GM23338 (cell line): ENCODE measurements at regions not wholly inside any gene's neighbourhood (a gene's known extent, or its start where the extent isn't known, plus 50 kb on each side); places are given as distances from the start of the nearest gene placed in this dataset.

Source experiments
- ATAC-seq: fragments of 200-7000 bp; cut with Tn5 transposase; 3 replicates; pipeline ENCODE4 v1.9.1; 2020
- DNase-seq: peaks from one replicate; pipeline ENCODE4 v3.0.0-alpha.2; 2015; ENCODE audit warnings: low spot score
- H2AFZ ChIP-seq: fragments of 200-600 bp; sonication (generic); 2 replicates; pipeline ENCODE4 v1.8.0; 2016; ENCODE audit warnings: antibody characterized with exemption, mild to moderate bottlenecking, moderate library complexity
- H3F3A ChIP-seq: fragments of 200-600 bp; sonication (generic); replicated peaks from 2 replicates; pipeline ENCODE4 v1.8.0; 2017; ENCODE audit warnings: antibody characterized with exemption, mixed run types, low read depth
- H3K27ac ChIP-seq: fragments of 200-600 bp; sonication (generic); 2 replicates; pipeline ENCODE4 v1.6.1; 2016; ENCODE audit warnings: low read depth
- H3K27me3 ChIP-seq: fragments of 200-600 bp; sonication (generic); 2 replicates; pipeline ENCODE4 v1.8.0; 2016; ENCODE audit warnings: mild to moderate bottlenecking, mixed run types, moderate library complexity; ENCODE audit not compliant: insufficient read depth
- H3K36me3 ChIP-seq: fragments of 200-600 bp; sonication (generic); 2 replicates; pipeline ENCODE4 v1.8.0; 2016; ENCODE audit warnings: mild to moderate bottlenecking; ENCODE audit not compliant: insufficient read depth
- H3K4me1 ChIP-seq: fragments of 200-600 bp; sonication (generic); 2 replicates; pipeline ENCODE4 v1.8.0; 2016; ENCODE audit warnings: mild to moderate bottlenecking, moderate library complexity; ENCODE audit not compliant: insufficient read depth
- H3K4me2 ChIP-seq: fragments of 200-600 bp; sonication (generic); 2 replicates; pipeline ENCODE4 v1.7.1; 2017; ENCODE audit warnings: mixed run types
- H3K4me3 ChIP-seq: fragments of 200-600 bp; sonication (generic); 2 replicates; pipeline ENCODE4 v1.6.1; 2016; ENCODE audit warnings: mixed run types
- H3K79me2 ChIP-seq: fragments of 200-600 bp; sonication (generic); replicated peaks from 2 replicates; pipeline ENCODE4 v1.8.0; 2017; ENCODE audit warnings: mild to moderate bottlenecking; ENCODE audit not compliant: insufficient read depth
- H3K9me2 ChIP-seq: fragments of 200-600 bp; sonication (generic); 2 replicates; pipeline ENCODE4 v1.8.0; 2017; ENCODE audit not compliant: insufficient read depth
- H4K20me1 ChIP-seq: fragments of 200-600 bp; sonication (generic); replicated peaks from 2 replicates; pipeline ENCODE4 v1.8.0; 2017; ENCODE audit warnings: mild to moderate bottlenecking; ENCODE audit not compliant: insufficient read depth
- H3K27ac Mint-ChIP-seq: 2 replicates; pipeline ENCODE4 v1.8.0; 2020; ENCODE audit warnings: inconsistent platforms, mild to moderate bottlenecking, moderate library complexity, mixed read lengths
- H3K27me3 Mint-ChIP-seq: 3 replicates; pipeline ENCODE4 v1.8.0; 2022; ENCODE audit warnings: low read depth, mild to moderate bottlenecking, moderate library complexity, mixed read lengths, inconsistent platforms; ENCODE audit not compliant: insufficient read depth, poor library complexity
- H3K36me3 Mint-ChIP-seq: 3 replicates; pipeline ENCODE4 v1.8.0; 2021; ENCODE audit warnings: low read depth, mild to moderate bottlenecking, inconsistent platforms, moderate library complexity, mixed read lengths
- H3K4me1 Mint-ChIP-seq: 3 replicates; pipeline ENCODE4 v1.8.0; 2020; ENCODE audit warnings: mild to moderate bottlenecking, inconsistent platforms, mixed read lengths
- H3K4me3 Mint-ChIP-seq: 3 replicates; pipeline ENCODE4 v1.8.0; 2021; ENCODE audit warnings: moderate library complexity, mild to moderate bottlenecking, inconsistent platforms, mixed read lengths
- H3K9me3 Mint-ChIP-seq: 3 replicates; pipeline ENCODE4 v1.8.0; 2020; ENCODE audit warnings: moderate library complexity, mild to moderate bottlenecking, inconsistent platforms, mixed read lengths
- CREB1 ChIP-seq: fragments of 250-450 bp; sonication (Bioruptor Pico); IDR thresholded peaks from 2 replicates; pipeline ENCODE4 v1.5.0; 2020; ENCODE audit warnings: low read depth, mild to moderate bottlenecking, moderate library complexity
- EZH2phosphoT487 ChIP-seq: fragments of 200-600 bp; sonication (generic); IDR thresholded peaks from one replicate; pipeline ENCODE4 v1.8.1; 2018; ENCODE audit warnings: antibody characterized with exemption; ENCODE audit not compliant: unreplicated experiment
- JUNB ChIP-seq: IDR thresholded peaks from one replicate; pipeline ENCODE4 v1.6.1; 2016; ENCODE audit warnings: antibody characterized with exemption; ENCODE audit not compliant: unreplicated experiment
- NANOG ChIP-seq: IDR thresholded peaks from 2 replicates; pipeline ENCODE4 v1.6.1; 2016; ENCODE audit warnings: antibody characterized with exemption, borderline replicate concordance
- POLR2AphosphoS5 ChIP-seq: IDR thresholded peaks from 2 replicates; pipeline ENCODE4 v1.6.1; 2016; ENCODE audit warnings: antibody characterized with exemption, low read depth
- STAT1 ChIP-seq: IDR thresholded peaks from one replicate; pipeline ENCODE4 v1.6.1; 2016; ENCODE audit warnings: antibody characterized with exemption; ENCODE audit not compliant: unreplicated experiment
- ZNF114 ChIP-seq: fragments of 250-450 bp; sonication (Bioruptor Pico); IDR thresholded peaks from 2 replicates; pipeline ENCODE4 v1.5.0; 2020; ENCODE audit warnings: mild to moderate bottlenecking, moderate library complexity
- TF ChIP-seq, protein P1 (sequence below), 2 experiments: fragments of 200-600 bp in 1 of 2; sonication (generic) in 1 of 2; conservative IDR thresholded peaks; 2 replicates each; pipeline versions ENCODE4 v1.5.1 to v1.6.1; 2016 to 2017; ENCODE audit warnings: antibody characterized with exemption in 2 of 2, low read depth in 2 of 2, mild to moderate bottlenecking in 2 of 2, moderate library complexity in 1 of 2
- TF ChIP-seq, protein P2 (sequence below): fragments of 250-450 bp; sonication (Bioruptor Pico); IDR thresholded peaks from 2 replicates; pipeline ENCODE4 v1.5.0; 2020; ENCODE audit warnings: mild to moderate bottlenecking, moderate library complexity

DNA sequence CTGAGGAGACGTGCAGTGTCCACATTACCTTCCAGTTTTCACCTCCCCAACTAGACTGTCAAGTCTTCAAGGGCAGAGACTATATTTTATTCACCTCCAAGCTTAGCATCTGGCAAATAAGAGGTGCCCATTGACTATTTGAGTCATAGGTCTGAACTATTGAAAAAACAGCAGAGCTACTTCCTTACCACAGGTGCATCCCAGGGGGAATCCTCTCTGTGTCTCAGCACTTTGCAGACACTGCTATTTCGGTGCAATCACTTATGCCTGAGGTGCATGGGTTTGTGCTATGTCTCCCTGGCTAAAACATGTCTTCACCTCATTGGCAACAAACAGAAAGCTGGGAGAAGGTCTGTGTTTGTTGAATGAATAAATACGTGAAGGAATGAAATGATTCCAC lies 67.8 kb downstream of the SOX11 start:
- Histone ChIP-seq H3K4me3 (no peak overlapping the region), H3K9me2 (no peaks in the 10 kb centered on the region), H4K20me1 (no peaks in the 10 kb centered on the region; the same call in 1 of the 2 replicates), H3F3A (no peaks in the 10 kb centered on the region), H2AFZ (no peak overlapping the region), H3K36me3 (no peaks in the 10 kb centered on the region), H3K4me1 (no peaks in the 10 kb centered on the region), H3K27ac (no peak overlapping the region), H3K79me2 (no peaks in the 10 kb centered on the region), H3K27me3 (no peaks in the 10 kb centered on the region), H3K4me2 (no peak overlapping the region)
- no peak for ATAC-seq
- Mint-ChIP-seq H3K9me3 (no peaks in the 10 kb centered on the region; the same call in 2 of the 3 replicates), H3K4me3 (no peak overlapping the region), H3K4me1 (peaks cover 2% of the 10 kb centered on the region; the same call in 1 of the 3 replicates), H3K36me3 (no peaks in the 10 kb centered on the region), H3K27me3 (no peaks in the 10 kb centered on the region), H3K27ac (no peak overlapping the region)
- no peak for DNase-seq
- TF ChIP-seq JUNB: no peak

DNA sequence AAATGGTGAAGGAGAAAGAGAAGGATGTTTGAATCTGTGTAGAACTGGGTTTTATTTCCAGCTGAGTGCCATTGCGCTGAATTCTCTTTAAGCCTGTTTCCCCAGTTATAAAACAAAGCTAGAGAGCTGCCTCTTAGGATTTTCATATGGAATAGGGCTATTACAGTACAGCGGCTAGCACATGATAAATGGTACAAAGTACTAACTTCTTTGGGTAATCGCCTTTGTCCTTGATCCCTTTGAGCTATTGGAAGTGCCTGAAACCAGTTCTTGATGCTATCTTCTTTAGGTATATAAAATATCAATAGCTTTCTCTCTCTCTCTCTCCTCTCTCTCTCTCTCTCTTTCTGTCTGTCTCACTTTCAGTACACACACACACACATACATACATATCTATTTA lies 71.3 kb downstream of the SOX11 start:
- no peak overlapping the region for H2AFZ ChIP-seq
- H3K79me2 ChIP-seq: no peaks in the 10 kb centered on the region
- H3K4me3 ChIP-seq: no peak overlapping the region
- H3K4me2 ChIP-seq: no peak overlapping the region
- DNase-seq (no peak), ATAC-seq (no peak)
- Mint-ChIP-seq H3K27ac (no peak overlapping the region), H3K36me3 (no peaks in the 10 kb centered on the region), H3K27me3 (no peaks in the 10 kb centered on the region), H3K4me3 (no peak overlapping the region), H3K9me3 (no peaks in the 10 kb centered on the region; the same call in 2 of the 3 replicates), H3K4me1 (peaks cover 3% of the 10 kb centered on the region)
- H3K36me3 ChIP-seq: no peaks in the 10 kb centered on the region
- no peaks in the 10 kb centered on the region for H3K27me3 ChIP-seq
- no peaks in the 10 kb centered on the region for H3K4me1 ChIP-seq
- H3K27ac ChIP-seq: no peak overlapping the region
- H4K20me1 ChIP-seq: no peaks in the 10 kb centered on the region
- TF ChIP-seq STAT1 (no peak), EZH2phosphoT487 (no peak)
- peaks cover 3% of the 10 kb centered on the region; the same call in 1 of the 2 replicates for H3K9me2 ChIP-seq
- no peaks in the 10 kb centered on the region for H3F3A ChIP-seq

DNA sequence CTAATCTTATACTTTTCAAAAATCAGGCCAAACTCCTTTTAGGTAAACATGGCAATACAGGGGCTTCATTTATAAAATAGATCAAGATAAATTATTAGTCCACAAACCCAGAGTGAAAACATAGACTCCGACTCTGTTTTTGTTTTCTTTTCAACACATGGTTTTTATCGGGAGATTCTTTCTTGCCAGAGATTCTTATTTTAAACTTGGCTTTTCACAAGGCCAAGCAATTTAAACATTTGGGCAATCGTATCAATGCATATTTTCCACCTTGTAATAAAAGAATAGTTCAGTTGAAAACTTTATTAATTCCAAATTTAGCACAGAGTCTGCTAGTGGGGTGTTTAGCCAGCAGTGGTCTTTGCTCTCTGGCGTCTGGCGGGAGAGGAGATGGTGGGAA lies 71.9 kb downstream of the SOX11 start:
- H3K9me2 ChIP-seq: peaks cover 3% of the 10 kb centered on the region; the same call in 1 of the 2 replicates
- Mint-ChIP-seq H3K36me3 (no peaks in the 10 kb centered on the region), H3K9me3 (no peaks in the 10 kb centered on the region; the same call in 2 of the 3 replicates), H3K4me3 (no peak overlapping the region), H3K27ac (no peak overlapping the region), H3K4me1 (peaks cover 6% of the 10 kb centered on the region; the same call in 2 of the 3 replicates), H3K27me3 (no peaks in the 10 kb centered on the region)
- no peak for DNase-seq
- H2AFZ ChIP-seq: no peak overlapping the region
- no peak overlapping the region for H3K4me2 ChIP-seq
- no peaks in the 10 kb centered on the region for H3K79me2 ChIP-seq
- no peaks in the 10 kb centered on the region for H3F3A ChIP-seq
- H3K4me3 ChIP-seq: no peak overlapping the region
- no peaks in the 10 kb centered on the region for H4K20me1 ChIP-seq
- H3K4me1 ChIP-seq: no peaks in the 10 kb centered on the region
- no peaks in the 10 kb centered on the region for H3K36me3 ChIP-seq
- no peak for ATAC-seq
- H3K27ac ChIP-seq: no peak overlapping the region
- no peaks in the 10 kb centered on the region for H3K27me3 ChIP-seq
- TF ChIP-seq, protein P1, sequence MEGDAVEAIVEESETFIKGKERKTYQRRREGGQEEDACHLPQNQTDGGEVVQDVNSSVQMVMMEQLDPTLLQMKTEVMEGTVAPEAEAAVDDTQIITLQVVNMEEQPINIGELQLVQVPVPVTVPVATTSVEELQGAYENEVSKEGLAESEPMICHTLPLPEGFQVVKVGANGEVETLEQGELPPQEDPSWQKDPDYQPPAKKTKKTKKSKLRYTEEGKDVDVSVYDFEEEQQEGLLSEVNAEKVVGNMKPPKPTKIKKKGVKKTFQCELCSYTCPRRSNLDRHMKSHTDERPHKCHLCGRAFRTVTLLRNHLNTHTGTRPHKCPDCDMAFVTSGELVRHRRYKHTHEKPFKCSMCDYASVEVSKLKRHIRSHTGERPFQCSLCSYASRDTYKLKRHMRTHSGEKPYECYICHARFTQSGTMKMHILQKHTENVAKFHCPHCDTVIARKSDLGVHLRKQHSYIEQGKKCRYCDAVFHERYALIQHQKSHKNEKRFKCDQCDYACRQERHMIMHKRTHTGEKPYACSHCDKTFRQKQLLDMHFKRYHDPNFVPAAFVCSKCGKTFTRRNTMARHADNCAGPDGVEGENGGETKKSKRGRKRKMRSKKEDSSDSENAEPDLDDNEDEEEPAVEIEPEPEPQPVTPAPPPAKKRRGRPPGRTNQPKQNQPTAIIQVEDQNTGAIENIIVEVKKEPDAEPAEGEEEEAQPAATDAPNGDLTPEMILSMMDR (conservative IDR thresholded peaks at IDR 0.05; ENCODE audit: low read depth in 2 of 2): no peak
- TF ChIP-seq JUNB (no peak), POLR2AphosphoS5 (no peak), NANOG (no peak), EZH2phosphoT487 (no peak), STAT1 (no peak), ZNF114 (CRISPR knock-in tag) (no peak), CREB1 (CRISPR knock-in tag) (no peak)
- TF ChIP-seq, protein P2, sequence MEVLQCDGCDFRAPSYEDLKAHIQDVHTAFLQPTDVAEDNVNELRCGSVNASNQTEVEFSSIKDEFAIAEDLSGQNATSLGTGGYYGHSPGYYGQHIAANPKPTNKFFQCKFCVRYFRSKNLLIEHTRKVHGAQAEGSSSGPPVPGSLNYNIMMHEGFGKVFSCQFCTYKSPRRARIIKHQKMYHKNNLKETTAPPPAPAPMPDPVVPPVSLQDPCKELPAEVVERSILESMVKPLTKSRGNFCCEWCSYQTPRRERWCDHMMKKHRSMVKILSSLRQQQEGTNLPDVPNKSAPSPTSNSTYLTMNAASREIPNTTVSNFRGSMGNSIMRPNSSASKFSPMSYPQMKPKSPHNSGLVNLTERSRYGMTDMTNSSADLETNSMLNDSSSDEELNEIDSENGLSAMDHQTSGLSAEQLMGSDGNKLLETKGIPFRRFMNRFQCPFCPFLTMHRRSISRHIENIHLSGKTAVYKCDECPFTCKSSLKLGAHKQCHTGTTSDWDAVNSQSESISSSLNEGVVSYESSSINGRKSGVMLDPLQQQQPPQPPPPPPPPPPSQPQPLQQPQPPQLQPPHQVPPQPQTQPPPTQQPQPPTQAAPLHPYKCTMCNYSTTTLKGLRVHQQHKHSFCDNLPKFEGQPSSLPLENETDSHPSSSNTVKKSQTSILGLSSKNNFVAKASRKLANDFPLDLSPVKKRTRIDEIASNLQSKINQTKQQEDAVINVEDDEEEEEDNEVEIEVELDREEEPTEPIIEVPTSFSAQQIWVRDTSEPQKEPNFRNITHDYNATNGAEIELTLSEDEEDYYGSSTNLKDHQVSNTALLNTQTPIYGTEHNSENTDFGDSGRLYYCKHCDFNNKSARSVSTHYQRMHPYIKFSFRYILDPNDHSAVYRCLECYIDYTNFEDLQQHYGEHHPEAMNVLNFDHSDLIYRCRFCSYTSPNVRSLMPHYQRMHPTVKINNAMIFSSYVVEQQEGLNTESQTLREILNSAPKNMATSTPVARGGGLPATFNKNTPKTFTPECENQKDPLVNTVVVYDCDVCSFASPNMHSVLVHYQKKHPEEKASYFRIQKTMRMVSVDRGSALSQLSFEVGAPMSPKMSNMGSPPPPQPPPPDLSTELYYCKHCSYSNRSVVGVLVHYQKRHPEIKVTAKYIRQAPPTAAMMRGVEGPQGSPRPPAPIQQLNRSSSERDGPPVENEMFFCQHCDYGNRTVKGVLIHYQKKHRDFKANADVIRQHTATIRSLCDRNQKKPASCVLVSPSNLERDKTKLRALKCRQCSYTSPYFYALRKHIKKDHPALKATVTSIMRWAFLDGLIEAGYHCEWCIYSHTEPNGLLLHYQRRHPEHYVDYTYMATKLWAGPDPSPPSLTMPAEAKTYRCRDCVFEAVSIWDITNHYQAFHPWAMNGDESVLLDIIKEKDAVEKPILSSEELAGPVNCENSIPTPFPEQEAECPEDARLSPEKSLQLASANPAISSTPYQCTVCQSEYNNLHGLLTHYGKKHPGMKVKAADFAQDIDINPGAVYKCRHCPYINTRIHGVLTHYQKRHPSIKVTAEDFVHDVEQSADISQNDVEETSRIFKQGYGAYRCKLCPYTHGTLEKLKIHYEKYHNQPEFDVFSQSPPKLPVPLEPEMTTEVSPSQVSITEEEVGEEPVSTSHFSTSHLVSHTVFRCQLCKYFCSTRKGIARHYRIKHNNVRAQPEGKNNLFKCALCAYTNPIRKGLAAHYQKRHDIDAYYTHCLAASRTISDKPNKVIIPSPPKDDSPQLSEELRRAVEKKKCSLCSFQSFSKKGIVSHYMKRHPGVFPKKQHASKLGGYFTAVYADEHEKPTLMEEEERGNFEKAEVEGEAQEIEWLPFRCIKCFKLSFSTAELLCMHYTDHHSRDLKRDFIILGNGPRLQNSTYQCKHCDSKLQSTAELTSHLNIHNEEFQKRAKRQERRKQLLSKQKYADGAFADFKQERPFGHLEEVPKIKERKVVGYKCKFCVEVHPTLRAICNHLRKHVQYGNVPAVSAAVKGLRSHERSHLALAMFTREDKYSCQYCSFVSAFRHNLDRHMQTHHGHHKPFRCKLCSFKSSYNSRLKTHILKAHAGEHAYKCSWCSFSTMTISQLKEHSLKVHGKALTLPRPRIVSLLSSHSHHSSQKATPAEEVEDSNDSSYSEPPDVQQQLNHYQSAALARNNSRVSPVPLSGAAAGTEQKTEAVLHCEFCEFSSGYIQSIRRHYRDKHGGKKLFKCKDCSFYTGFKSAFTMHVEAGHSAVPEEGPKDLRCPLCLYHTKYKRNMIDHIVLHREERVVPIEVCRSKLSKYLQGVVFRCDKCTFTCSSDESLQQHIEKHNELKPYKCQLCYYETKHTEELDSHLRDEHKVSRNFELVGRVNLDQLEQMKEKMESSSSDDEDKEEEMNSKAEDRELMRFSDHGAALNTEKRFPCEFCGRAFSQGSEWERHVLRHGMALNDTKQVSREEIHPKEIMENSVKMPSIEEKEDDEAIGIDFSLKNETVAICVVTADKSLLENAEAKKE (CRISPR knock-in tag): no peak
